HG03442 (cell line): ENCODE measurements at regions not wholly inside any gene's neighbourhood (a gene's known extent, or its start where the extent isn't known, plus 50 kb on each side); places are given as distances from the start of the nearest gene placed in this dataset.
"Not testable (repeated sequence)": the region's sequence is repeated elsewhere in the genome, so short reads cannot be mapped to it uniquely, and the experiment has no call there.

Experiments
- ATAC-seq: cut with Tn5 transposase; IDR thresholded peaks from one replicate; pipeline ENCODE4 v1.9.1; 2021; ENCODE audit warnings: mild to moderate bottlenecking, moderate library complexity; ENCODE audit not compliant: unreplicated experiment

GRCh38 chr7:97234494-97234893 lies 117.0 kb downstream of the SDHAF3 start:
- ATAC-seq: not testable (repeated sequence)

- no peak for ATAC-seq
Measured at GRCh38 chr7:97246317-97246716, 128.8 kb downstream of the SDHAF3 start.

- not testable (repeated sequence) for ATAC-seq
Measured at GRCh38 chr7:97258187-97258586, 140.7 kb downstream of the SDHAF3 start.

- no peak for ATAC-seq
Measured at GRCh38 chr7:97269741-97270140, 152.2 kb downstream of the SDHAF3 start.

GRCh38 chr7:97270280-97270679 lies 152.8 kb downstream of the SDHAF3 start:
- no peak for ATAC-seq

- ATAC-seq: no peak
Measured at GRCh38 chr7:97271619-97272018, 154.1 kb downstream of the SDHAF3 start.

GRCh38 chr7:97272237-97272975 lies 154.9 kb downstream of the SDHAF3 start:
- peak; percentile 93 for ATAC-seq

- no peak for ATAC-seq
Measured at GRCh38 chr7:97275475-97275874, 158.0 kb downstream of the SDHAF3 start.

GRCh38 chr7:97280950-97281349 lies 163.5 kb downstream of the SDHAF3 start:
- ATAC-seq: no peak

GRCh38 chr7:97285348-97285747 lies 167.8 kb downstream of the SDHAF3 start:
- no peak for ATAC-seq

- ATAC-seq: no peak
Measured at GRCh38 chr7:97293031-97293430, 175.5 kb downstream of the SDHAF3 start.

- ATAC-seq: no peak
Measured at GRCh38 chr7:97298561-97298960, 181.1 kb downstream of the SDHAF3 start.

- no peak for ATAC-seq
Measured at GRCh38 chr7:97305589-97305988, 188.1 kb downstream of the SDHAF3 start.

GRCh38 chr7:97307521-97308108 lies 190.1 kb downstream of the SDHAF3 start:
- no peak for ATAC-seq

GRCh38 chr7:97313900-97314299 lies 196.4 kb downstream of the SDHAF3 start:
- no peak for ATAC-seq

GRCh38 chr7:97317575-97317974 lies 200.1 kb downstream of the SDHAF3 start:
- no peak for ATAC-seq

GRCh38 chr7:97329871-97330270 lies 212.4 kb downstream of the SDHAF3 start:
- ATAC-seq: not testable (repeated sequence)

GRCh38 chr7:97337849-97338248 lies 220.4 kb downstream of the SDHAF3 start:
- ATAC-seq: no peak

- no peak for ATAC-seq
Measured at GRCh38 chr7:97342512-97342911, 225.0 kb downstream of the SDHAF3 start.

- ATAC-seq: no peak
Measured at GRCh38 chr7:97346349-97346748, 228.9 kb downstream of the SDHAF3 start.

- ATAC-seq: no peak
Measured at GRCh38 chr7:97351488-97351887, 234.0 kb downstream of the SDHAF3 start.

GRCh38 chr7:97357459-97357858 lies 240.0 kb downstream of the SDHAF3 start:
- ATAC-seq: peak; percentile 47

- no peak for ATAC-seq
Measured at GRCh38 chr7:97372882-97373281, 255.4 kb downstream of the SDHAF3 start.
